ENCODE measurements at regions not wholly inside any gene's neighbourhood (a gene's known extent, or its start where the extent isn't known, plus 50 kb on each side); places are given as distances from the start of the nearest gene placed in this dataset.
"Not testable (repeated sequence)": the region's sequence is repeated elsewhere in the genome, so short reads cannot be mapped to it uniquely, and the experiment has no call there.

- not testable (repeated sequence) for TF ChIP-seq CTCF (IDR thresholded peaks at IDR 0.05); GABPA (IDR thresholded peaks at IDR 0.05; ENCODE audit: low read depth); EP300 (IDR thresholded peaks at IDR 0.05; ENCODE audit: borderline replicate concordance in 1 of 2, low read depth in 1 of 2, low read length in 1 of 2); RAD21 (IDR thresholded peaks at IDR 0.05; ENCODE audit: low read length)
Observed at GRCh38 chr6:16876852-16877251, 115.6 kb upstream of the ATXN1 start.
